Astrocyte (in vitro differentiated cells and primary cell): ENCODE measurements at regions not wholly inside any gene's neighbourhood (a gene's known extent, or its start where the extent isn't known, plus 50 kb on each side); places are given as distances from the start of the nearest gene placed in this dataset.

Experiments
- CTCF ChIP-seq: IDR thresholded peaks from 2 replicates; pipeline ENCODE4 v1.5.1; 2011; ENCODE audit warnings: low read depth, mild to moderate bottlenecking, inconsistent platforms, low read length, moderate library complexity; ENCODE audit not compliant: insufficient read depth
- EZH2 ChIP-seq: IDR thresholded peaks from 2 replicates; pipeline ENCODE4 v1.6.1; 2012; ENCODE audit warnings: mild to moderate bottlenecking, low read length, inconsistent platforms; ENCODE audit not compliant: insufficient read depth

- no peak for TF ChIP-seq CTCF
- TF ChIP-seq EZH2: no peak
Observed at GRCh38 chr1:106584676-106585075, 471.8 kb upstream of the PRMT6 start.
